NCI-H526 treated with DMSO at 0.1 percent for 48 hours (cell line): ENCODE measurements at regions not wholly inside any gene's neighbourhood (a gene's known extent, or its start where the extent isn't known, plus 50 kb on each side); places are given as distances from the start of the nearest gene placed in this dataset.
"Not testable (repeated sequence)": the region's sequence is repeated elsewhere in the genome, so short reads cannot be mapped to it uniquely, and the experiment has no call there.

ENCODE experiments used
- DNase-seq: peaks from one replicate; lab custom pipeline; 2025; lab: John Stamatoyannopoulos, UW

DNA sequence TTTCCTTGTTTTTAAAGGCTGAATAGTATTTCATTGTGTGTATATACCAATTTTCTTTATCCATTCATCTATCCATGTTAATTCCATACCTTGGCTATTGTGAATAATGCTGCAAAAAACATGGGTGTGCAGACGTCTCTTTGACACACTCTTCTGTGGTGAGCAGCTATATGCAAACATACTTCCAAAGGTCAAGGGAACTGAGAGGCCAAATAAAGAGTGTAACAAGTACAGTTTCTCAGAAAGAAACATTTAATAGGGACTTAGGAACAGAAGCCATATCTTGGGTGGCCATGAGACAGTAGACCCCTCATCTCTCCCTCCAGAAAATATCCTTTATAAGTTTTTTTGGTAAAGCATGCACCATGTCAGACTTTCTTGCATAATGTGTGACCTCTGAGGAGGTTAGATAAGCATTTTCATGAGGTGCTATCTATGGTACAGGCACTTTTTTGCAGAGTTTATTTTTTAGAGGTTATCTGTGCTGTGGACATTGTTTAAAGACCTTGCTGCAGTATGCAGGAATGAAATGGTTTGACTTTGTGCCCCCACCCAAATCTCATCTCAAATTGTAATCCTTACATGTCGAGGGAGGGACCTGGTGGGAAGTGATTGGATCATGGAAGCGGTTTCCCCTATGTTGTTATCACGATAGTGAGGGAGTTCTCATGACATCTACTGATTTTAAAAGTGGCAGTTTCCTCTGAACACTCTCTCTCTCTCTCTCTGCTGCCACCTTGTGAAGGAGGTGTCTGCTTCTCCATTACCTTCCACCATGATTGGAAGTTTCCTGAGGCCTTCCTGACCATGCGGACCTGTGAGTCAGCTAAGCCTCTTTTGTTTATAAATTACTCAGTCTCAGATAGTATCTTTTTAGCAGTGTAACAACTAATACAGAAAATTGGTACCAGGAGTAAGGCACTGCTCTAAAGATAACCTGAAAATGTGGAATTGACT lies 1202.3 kb downstream of the GALC start:
- DNase-seq, result no peak

DNA sequence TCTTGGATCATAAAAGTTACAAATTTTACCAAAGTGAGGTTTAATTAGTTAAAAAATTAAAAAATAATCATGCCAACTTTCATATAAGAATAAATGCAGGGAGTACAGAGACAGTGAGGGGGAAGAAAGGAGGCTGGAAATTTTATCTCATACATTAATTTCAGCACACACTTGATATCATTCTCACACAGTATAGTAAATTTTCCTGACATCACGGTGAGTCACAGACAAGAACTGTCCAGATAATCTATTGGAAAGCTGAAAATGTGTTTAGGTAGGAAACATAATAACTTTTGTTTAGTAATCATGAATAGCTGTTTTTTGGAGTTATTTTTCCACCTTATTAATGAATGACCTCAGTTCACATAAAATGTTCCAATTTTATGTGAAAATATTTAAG lies 1204.8 kb downstream of the GALC start:
- DNase-seq, result no peak

DNA sequence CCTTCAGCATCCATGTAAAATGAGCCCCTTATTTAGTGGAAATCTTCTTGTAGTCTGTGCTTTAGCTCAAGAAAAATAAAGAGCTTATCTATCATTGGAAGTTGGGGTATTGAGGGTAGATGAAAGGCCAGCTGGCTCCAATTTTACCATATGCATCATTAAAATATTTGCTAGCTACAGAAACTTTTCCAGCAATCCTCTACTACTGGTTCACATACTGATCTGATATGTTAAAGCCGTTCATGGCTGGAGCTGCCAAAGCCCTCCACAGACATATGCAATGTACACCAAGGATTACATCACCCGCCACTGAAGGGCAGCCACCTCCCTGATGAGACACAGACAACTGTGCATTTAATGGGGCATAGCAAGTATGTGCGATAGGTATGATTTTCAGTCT lies 1205.3 kb downstream of the GALC start:
- DNase-seq, result no peak

DNA sequence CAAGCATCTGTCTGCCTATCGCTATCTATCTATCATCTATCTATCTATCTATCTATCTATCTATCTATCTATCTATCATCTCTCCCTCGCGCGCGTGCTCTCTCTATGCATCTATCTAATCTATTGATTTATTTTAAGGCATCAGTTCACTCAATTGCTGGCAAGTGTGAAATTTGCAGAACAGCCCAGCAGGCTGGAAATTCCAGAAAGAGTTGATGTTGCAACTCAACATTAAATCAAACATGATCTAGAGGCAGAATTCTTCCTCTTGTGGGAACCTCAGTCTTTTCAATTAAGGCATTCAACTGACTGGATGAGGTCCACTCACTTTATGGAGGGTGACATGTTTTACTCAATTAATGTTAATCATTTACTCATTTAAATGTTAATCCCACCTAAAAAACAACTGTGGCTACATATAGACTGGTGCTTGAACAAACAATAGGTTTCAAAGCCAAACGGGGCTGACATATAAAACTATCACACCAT lies 1210.8 kb downstream of the GALC start:
- no peak for DNase-seq

DNA sequence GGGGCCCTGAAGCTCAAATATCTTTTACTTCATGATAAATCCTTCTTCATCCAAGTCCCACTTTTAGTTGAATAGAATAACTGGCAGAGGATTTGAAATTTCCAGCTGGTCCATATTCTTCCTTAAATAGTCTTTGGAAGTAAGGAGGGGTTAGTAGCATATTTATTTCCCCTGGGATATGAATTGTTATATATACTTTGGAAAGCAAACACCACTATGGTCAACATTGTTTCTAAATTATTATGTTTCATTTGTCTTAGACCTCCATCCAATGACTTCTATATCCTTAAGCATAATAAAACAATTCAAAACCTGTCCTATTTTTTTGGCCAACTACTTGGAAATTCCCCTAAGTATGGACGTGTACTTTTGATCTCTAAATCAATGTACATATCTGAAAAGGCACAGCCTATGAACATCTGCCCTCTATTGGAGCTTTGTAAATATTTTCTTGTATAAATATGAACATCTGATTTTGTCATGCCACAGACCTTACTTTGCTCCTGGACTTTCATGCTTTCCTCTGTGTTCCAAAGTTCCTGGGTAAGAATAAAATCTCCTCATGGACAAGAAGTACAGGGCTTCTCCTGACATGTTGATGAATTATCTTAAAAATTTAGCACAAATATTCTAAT lies 1212.0 kb downstream of the GALC start:
- no peak for DNase-seq

DNA sequence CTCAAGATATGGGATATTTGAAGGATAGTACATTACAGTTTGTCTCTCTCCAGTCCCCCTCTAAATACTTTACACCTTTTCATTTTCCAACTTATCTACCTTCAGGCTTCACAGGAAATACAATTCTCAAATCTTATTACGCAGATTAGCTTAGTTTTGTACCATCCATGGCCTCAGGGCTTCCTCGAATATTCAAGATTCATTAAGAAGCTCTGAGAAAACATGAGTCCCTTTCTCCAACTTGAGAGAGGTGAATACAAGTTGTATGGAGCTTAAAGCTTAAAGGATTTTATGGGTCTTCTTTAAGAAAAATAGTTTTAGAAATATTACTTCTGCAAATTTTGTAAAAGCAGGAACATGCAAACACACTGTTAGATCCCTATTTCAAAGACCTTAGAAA lies 1212.5 kb downstream of the GALC start:
- DNase-seq, result no peak

DNA sequence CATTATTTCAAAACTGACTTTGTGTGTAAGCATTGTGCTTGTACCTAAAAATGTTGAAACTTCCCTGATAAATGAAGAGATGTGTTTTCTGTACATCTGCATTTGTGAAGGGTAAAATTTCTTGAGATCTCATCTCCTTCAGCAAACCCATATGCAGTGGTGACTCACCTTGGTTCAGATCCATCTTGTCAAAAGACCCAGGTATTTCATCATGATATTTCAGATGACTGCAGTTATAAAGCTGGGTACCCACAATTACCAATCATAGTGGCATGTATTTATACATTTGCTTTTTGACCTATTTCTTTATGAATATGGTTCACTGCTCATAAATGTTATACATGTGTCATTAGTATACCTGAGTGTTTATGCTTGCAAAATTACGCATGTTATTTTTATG lies 1213.6 kb downstream of the GALC start:
- DNase-seq, result no peak

DNA sequence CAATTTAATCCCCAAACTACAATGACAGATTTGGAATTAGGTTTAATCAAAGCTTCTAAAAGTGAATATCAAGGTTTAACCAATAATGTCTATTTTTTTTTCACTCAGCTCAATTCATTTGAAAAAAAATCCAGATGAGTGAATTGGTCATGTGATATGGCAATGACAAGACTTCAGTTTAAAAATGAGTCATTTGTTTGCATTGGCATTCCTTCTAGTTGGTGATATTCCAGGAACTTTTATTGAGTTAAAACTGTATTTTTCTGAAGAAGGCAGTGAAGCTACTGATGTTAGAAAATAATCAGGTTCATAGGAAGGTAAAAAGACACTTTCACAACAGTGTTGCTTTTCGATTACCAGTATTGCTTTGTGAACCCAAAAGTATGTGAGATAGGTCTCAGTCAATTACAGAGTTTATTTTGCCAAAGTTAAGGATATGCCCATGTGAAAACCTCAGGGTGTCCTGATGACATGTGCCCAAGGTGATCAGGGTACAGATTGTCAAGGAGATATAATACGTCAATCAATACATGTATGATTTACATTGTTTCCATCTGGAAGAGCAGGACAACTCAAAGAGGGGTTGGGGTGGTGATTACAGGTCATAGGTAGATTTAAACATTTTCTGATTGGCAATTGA lies 1214.9 kb downstream of the GALC start:
- DNase-seq, result no peak

DNA sequence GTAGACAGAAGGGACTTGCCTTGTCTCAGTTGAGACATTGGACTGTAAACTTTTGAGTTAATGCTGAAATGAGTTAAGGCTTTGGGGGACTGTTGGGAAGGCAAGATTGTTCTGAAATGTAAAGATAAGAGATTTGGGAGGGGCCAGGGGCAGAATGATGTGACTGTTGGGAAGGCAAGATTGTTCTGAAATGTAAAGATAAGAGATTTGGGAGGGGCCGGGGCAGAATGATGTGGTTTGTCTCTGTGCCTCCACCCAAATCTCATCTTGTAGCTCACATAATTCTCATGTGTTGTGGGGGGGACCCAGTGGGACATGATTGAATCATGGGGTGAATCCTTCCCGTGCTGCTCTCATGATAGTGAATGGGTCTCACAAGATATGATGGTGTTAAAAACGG lies 1217.1 kb downstream of the GALC start:
- DNase-seq, result not testable (repeated sequence)

DNA sequence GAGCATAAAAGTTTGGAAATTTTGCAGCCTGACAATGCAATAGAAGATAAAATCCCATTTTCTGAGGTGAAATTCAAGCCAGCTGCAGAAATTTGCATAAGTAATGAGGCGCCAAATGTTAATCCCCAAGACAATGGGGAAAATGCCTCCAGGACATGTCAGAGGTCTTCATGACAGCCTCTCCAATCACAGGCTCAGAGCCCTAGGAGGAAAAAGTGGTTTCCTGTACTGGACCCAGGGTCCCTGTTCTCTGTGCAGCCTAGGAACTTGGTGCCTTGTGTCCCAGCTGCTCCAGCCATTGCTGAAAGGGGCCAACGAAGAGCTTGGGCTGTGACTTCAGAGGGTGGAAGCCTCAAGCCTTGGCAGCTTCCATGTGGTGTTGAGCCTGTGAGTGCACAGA lies 1218.1 kb downstream of the GALC start:
- no peak for DNase-seq

DNA sequence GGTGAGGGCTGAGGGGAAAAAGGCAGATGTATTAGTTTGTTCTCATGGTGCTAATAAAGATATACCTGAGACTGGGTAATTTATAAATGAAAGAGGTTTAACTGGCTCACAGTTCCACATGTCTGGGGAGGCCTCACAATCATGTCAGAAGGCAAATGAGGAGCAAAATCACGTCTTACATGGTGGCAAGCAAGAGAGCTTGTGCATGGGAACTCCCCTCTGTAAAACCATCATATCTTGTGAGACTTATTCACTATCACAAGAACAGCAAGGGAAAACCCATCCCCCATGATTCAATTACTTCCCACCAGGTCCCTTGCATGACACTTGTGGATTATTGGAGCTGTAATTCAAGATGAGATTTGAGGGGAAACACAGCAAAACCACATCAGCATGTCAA lies 1220.9 kb downstream of the GALC start:
- no peak for DNase-seq

DNA sequence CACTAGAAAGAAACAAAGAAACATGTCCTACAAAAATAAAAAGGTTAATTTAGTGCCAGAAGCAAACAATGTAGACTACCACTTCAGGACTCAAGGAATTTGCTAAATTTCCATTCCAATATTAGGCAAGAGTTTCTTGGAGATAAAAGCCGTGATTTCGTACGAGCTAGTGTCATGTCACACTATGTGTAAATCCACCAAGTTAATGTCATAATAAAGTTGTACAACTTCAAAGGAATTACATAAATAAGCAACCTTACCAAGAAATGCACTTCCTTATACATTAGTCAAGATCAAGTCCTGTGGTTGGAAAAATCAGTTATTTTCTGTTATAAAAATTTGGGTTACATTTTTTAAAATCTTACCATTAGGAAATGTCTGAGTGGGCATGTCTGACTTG lies 1222.8 kb downstream of the GALC start:
- DNase-seq, result no peak

DNA sequence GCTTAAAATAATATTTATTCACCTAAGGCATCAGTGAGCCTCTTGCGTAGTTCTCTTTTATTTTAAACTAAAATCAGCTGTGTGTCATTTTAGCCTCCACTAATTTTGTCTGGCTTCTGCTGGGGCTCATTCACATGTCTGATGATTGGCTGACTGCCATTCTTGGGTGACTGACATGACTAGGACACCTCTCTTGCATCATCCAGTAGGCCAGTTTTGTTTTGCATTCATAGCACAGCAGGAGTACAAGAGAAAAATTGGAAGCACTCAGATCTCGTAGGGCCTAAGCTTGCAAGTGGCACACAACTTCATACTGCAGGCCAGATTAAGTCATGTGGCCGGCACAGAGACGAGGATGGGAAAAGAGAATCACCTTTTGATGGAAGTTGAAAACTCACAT lies 1226.5 kb downstream of the GALC start:
- no peak for DNase-seq

DNA sequence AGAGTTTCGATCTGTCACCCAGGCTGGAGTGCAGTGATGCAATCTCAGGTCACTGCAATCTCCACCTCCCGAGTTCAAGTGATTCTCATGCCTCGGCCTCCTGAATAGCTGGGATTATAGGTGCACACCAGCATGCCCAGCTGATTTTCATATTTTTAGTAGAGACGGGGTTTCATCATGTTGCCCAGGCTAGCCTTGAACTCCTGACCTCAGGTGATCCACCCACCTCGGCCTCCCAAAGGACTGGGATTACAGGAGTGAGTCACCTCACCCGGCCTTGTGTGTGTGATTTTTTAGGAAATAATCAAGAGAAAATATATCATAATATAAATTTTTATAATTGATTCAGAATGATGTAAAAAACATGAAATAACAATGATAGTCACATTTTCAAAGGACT lies 1231.4 kb downstream of the GALC start:
- no peak for DNase-seq

DNA sequence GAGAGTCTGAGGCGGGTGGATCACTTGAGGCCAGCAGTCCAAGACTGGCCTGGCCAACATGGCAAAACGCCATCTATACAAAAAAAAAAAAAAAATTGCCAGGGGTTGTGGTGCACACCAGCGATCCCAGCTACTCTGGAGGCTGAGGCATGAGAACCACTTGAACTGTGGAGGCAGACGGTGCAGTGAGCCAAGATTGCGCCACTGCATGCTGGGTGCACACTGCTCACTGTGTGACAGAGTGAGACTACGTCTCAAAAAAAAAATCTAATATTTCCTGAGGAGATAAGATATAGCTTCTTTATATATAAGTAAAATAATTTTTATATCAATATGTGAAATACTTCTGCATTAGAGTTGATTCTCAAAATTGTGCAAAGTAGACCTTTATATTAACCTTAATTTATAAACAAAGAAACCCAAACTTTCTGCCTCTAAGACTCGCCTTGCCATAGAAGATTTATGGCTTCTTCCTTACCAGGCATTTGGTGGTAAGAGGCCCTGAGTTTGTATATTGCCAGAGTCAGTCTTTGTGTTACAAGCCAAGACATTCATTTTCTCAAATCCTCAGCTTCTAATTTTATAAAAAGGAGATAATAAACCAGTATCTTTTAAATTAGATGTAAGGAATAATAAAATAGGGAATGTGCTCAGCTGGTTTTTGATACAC lies 1226.7 kb downstream of the FLRT2 start:
- DNase-seq, result no peak

DNA sequence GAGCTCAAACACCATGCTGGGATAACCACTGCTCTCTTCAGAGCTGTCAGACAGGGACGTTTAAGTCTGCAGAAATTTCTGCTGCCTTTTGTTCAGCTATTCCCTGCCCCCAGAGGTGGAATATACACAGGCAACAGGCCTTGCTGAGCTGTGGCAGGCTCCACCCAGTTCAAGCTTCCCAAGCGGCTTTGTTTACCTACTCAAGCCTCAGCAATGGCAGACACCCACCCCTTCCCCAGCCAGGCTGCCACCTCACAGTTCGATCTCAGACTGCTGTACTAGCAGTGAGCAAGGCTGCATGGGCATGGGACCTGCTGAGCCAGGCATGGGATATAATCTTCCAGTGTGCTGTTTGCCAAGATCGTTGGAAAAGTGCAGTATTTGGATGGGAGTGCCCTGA lies 1220.5 kb downstream of the FLRT2 start:
- DNase-seq, result not testable (repeated sequence)

DNA sequence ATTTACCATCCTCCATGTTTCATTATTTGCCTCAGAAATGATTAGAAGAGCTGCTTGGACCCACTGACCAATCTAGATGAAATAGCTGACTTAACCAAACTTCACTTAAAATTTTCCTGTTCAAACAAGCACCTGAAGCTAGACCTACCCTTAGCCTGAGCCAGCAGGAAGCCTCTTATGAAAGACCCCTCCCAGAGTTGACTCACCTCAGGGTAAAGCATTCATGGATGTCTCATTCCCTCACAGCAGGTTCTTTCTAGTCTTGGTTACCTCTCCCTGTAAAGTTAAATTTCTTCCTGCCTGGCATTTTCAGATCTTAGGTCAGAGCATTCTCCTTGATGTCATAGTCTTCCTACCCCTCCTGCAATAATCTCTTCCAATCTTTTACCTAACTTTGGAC lies 1209.8 kb downstream of the FLRT2 start:
- peak; percentile 2 for DNase-seq

DNA sequence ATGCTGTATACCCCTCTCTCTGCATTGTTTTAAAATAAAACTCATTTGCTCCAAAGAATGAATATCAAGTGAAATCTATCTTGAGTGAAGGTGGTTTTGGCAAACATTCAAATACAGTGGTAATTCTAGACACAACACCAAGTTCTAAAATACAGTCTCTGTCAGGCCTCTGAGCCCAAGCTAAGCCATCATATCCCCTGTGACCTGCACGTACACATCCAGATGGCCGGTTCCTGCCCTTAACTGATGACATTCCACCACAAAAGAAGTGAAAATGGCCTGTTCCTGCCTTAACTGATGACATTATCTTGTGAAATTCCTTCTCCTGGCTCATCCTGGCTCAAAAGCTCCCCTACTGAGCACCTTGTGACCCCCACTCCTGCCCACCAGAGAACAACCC lies 1201.5 kb downstream of the FLRT2 start:
- not testable (repeated sequence) for DNase-seq

DNA sequence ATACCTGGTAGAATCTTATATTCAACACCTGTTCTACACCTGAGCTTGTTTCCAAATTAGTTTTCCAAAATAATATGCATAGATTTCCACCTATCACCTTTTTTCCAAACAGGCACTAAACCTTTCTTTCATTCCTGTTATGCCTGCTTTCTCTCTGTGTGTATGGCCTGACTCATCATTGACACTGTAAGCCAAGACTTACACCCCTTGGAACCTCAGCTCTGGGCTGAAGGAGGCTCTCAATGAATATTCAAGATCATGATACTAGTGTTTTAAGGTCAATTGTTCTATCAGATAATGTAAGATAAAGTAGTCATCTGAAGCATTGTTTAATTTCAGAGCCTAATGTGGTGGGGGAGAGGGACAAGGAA lies 1193.3 kb downstream of the FLRT2 start:
- no peak for DNase-seq

DNA sequence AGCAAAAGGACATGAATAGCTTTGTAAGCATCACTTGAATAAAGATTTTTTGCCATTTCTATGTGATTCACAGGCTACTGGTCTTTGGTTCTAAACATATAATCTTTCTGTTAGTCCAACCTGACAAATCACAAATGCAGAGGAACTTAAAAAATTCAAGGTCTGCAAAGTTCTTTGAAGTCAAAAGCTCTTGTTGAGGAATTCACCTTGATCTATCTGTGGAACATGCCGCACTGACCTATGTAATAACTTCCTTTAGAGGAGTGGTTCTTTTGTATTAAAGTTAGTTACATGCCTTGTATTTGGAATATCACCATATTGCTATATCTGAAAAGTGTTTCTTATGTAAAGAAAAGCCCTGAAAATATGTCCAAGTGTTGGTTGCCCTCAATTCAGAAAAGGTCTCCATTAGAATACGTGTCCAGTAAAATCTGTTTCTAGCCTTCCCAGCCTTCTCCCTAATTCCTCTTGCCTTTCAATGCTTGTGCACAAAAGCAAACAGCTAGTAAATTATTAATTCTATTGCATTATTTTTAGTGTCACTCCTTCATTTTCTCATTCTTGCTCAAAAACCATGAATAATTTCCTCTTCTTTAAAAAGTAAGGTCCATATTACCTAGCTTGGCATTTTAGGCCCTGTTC lies 1192.8 kb downstream of the FLRT2 start:
- DNase-seq, result no peak

DNA sequence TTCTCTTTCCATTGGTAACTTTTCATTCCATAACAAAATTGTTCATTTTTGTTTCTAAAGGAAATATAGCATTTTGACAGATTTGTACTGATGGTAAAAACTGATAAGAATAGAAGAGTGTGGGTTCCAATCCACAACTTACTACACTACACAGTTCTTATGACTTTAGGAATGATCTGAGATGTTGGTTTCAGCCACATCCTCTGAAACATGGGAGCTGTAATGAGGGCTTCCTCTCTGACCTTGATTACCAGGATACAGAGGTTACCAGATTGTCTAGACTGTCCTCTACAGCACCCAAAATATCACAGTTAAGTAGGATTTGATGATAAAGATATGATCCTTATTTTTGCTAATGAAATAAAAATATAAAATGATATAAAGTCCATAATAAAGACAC lies 1184.6 kb downstream of the FLRT2 start:
- DNase-seq, result no peak

DNA sequence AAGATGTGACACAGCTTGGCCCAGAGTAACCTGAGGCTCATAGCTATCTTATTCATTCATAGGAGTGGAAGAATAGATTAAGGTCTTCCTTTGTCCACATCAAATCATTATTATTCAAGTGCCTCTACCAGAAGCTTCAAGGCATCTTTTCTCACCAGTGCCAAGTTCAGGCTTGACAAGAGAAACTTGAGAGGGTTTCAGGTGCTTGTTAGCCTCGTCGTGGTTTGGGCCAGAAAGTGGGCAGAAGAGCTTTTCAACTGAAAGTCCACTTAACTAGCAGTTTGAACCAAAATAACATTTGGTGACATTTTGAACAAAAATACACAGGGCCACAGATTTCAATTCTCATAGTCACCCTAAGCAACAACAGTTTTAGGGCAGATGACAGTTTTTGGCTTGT lies 1184.2 kb downstream of the FLRT2 start:
- no peak for DNase-seq
